Prostate gland (tissue), 2 donors: ENCODE measurements at regions not wholly inside any gene's neighbourhood (a gene's known extent, or its start where the extent isn't known, plus 50 kb on each side); places are given as distances from the start of the nearest gene placed in this dataset.

ENCODE experiments used
- CTCF ChIP-seq, 4 experiments: fragments of 200-600 bp in 2 of 4; fragments of 450-650 bp in 2 of 4; sonication (generic) in 2 of 4; IDR thresholded peaks; 1 replicate in 3 of 4; 2 replicates in 1 of 4; pipeline ENCODE4 v1.5.1; 2016 to 2019; ENCODE audit warnings: antibody characterized with exemption in 4 of 4, mild to moderate bottlenecking in 2 of 4, moderate library complexity in 2 of 4
- POLR2A ChIP-seq: fragments of 450-650 bp; IDR thresholded peaks from one replicate; pipeline ENCODE4 v1.6.1; 2016; ENCODE audit warnings: antibody characterized with exemption, mild to moderate bottlenecking
- POLR2AphosphoS5 ChIP-seq: sonication (generic); formaldehyde crosslinking; IDR thresholded peaks from one replicate; pipeline ENCODE4 v1.6.1; 2017; ENCODE audit warnings: antibody characterized with exemption

GRCh38 chr12:19830446-19830845, 391.2 kb downstream of the AEBP2 start:
- TF ChIP-seq CTCF (IDR thresholded peaks at IDR 0.05), result no peak
- TF ChIP-seq POLR2AphosphoS5, result no peak
- no peak for TF ChIP-seq POLR2A
